A673 (cell line): ENCODE measurements at regions not wholly inside any gene's neighbourhood (a gene's known extent, or its start where the extent isn't known, plus 50 kb on each side); places are given as distances from the start of the nearest gene placed in this dataset.

Experiments used
- BruUV-seq: library from RNA; stranded (reverse); fragments of 400-500 nt; replicated peaks from 2 replicates; lab custom pipeline; 2021; lab: Mats Ljungman, UMichigan
- CTCF ChIA-PET: fragments of 300-600 bp; sonication (Branson Sonifier 250); formaldehyde crosslinking; loops from one replicate; lab custom pipeline; 2022; ENCODE audit warnings: antibody characterized with exemption; lab: Charles Lee
- POLR2A ChIA-PET: fragments of 300-600 bp; sonication (Branson Sonifier 250); formaldehyde crosslinking; loops from one replicate; lab custom pipeline; 2022; ENCODE audit warnings: antibody characterized with exemption; ENCODE audit not compliant: low non-redundant PET; lab: Charles Lee
- DNase-seq: peaks from one replicate; pipeline ENCODE4 v3.0.0-alpha.2; 2015; ENCODE audit warnings: low spot score
- H3K27ac ChIP-seq: fragments of 200-600 bp; sonication (generic); 2 replicates; pipeline ENCODE4 v1.5.1; 2016; ENCODE audit warnings: mixed run types, low read depth, mild to moderate bottlenecking, mixed read lengths, antibody characterized with exemption, low read length; ENCODE audit not compliant: poor library complexity, severe bottlenecking
- H3K27me3 ChIP-seq: fragments of 200-600 bp; sonication (generic); replicated peaks from 2 replicates; pipeline ENCODE4 v1.6.1; 2017; ENCODE audit warnings: mixed run types, low read depth, mild to moderate bottlenecking, mixed read lengths, antibody characterized with exemption, low read length; ENCODE audit not compliant: insufficient read depth, poor library complexity
- H3K36me3 ChIP-seq: fragments of 200-600 bp; sonication (generic); 2 replicates; pipeline ENCODE4 v1.6.1; 2016; ENCODE audit warnings: mixed run types, mild to moderate bottlenecking, mixed read lengths, antibody characterized with exemption, low read length; ENCODE audit not compliant: insufficient read depth, poor library complexity, severe bottlenecking
- H3K4me1 ChIP-seq: fragments of 200-600 bp; sonication (generic); 2 replicates; pipeline ENCODE4 v1.6.1; 2017; ENCODE audit warnings: mixed run types, mild to moderate bottlenecking, mixed read lengths, antibody characterized with exemption, low read length; ENCODE audit not compliant: insufficient read depth, poor library complexity, severe bottlenecking
- H3K4me3 ChIP-seq: fragments of 200-600 bp; sonication (generic); 2 replicates; pipeline ENCODE4 v1.5.1; 2016; ENCODE audit warnings: low read depth, mixed run types, mild to moderate bottlenecking, mixed read lengths, low read length; ENCODE audit not compliant: poor library complexity, severe bottlenecking
- H3K9me3 ChIP-seq: fragments of 200-600 bp; sonication (generic); 2 replicates; pipeline ENCODE4 v1.6.1; 2016; ENCODE audit warnings: mixed run types, low read depth, mild to moderate bottlenecking, mixed read lengths, antibody characterized with exemption, low read length; ENCODE audit not compliant: poor library complexity, severe bottlenecking
- EZH2 ChIP-seq: fragments of 200-600 bp; sonication (generic); IDR thresholded peaks from 2 replicates; pipeline ENCODE4 v1.6.1; 2017; ENCODE audit warnings: borderline replicate concordance, low read depth, mild to moderate bottlenecking, mixed read lengths, antibody characterized with exemption, low read length; ENCODE audit not compliant: poor library complexity, severe bottlenecking
- intact Hi-C: fragments of 100-400 bp; cut with micrococcal nuclease; formaldehyde crosslinking; loops from one replicate; pipeline ENCODE4 v1.10.0; 2022; ENCODE audit not compliant: unreplicated experiment
- TF ChIP-seq, protein P1 (sequence below): fragments of 300-800, 200-600 bp; sonication (generic); conservative IDR thresholded peaks from 2 replicates; pipeline ENCODE4 v1.5.1; 2017; ENCODE audit warnings: low read depth, mild to moderate bottlenecking, antibody characterized with exemption, low read length, moderate library complexity, mixed read lengths

DNA sequence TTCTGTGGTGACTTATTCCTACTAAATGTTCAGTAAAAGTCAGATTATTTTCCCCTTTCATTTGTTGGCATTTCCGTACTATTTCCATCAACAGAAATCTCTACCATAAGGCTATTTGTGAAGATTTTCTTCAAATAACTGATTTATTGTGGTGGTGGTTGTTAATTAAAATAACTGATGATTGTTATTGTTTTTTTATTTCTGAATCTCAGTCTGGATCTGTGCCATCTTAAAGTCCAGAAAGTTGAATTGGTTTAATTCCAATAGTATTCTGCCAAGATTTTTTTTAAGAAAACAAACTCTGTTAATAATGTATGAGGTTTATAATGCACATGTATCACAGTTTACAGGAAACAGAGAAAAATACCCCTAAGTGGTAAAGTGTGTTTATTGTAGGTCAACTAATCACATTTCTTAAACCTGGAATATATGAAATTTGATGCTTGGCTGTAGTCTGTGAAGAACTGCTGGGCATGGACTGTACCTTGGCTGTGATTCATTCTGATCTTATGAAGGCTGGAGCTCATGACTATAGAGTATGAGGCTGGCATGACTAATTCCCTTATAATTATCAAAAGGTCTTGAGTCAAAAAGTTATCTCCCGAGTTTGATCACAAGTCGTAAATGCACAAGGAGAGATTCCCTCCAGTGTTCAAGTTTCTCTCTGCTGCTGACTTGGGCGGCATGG is 134.2 kb upstream of the RND3 start:
- no peaks in the 10 kb centered on the region for H3K4me1 ChIP-seq
- H3K27ac ChIP-seq, result no peak overlapping the region
- no peak for TF ChIP-seq EZH2
- H3K36me3 ChIP-seq, result no peaks in the 10 kb centered on the region
- no peaks in the 10 kb centered on the region for H3K9me3 ChIP-seq
- intact Hi-C loops, result loop anchor here (10.0 kb wide), 1 partner anchor 443 kb away; no protein-coding TSS in a partner anchor
- ChIA-PET CTCF (no interaction called here), POLR2A (no interaction called here)
- no peak overlapping the region for H3K4me3 ChIP-seq
- H3K27me3 ChIP-seq, result no peaks in the 10 kb centered on the region
- no TSS peak for BruUV-seq
- no peak for DNase-seq

DNA sequence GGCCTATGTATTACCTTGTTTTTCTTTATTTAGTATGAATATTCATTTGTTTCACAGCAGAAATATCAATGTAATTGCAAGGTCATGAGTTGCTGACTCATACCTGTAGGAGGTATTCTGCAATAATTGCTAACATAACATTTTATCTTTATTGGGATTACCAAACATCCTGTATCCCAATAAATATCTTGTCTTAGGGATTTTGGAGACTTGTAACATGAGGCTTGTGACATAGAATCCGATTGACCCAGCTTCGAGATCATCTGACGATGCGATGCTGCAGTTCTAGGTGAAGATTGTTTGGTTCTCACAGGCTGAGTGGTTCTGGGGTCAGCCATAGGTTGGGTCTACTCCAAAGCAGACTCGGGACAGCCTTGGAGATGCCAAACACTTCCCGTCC is 133.4 kb upstream of the RND3 start:
- CTCF ChIA-PET, result no interaction called here
- H3K27me3 ChIP-seq, result no peaks in the 10 kb centered on the region
- H3K4me1 ChIP-seq, result no peaks in the 10 kb centered on the region
- intact Hi-C loops, result loop anchor here (10.0 kb wide), 1 partner anchor 444 kb away; no protein-coding TSS in a partner anchor
- H3K36me3 ChIP-seq, result no peaks in the 10 kb centered on the region
- no peak overlapping the region for H3K4me3 ChIP-seq
- no TSS peak for BruUV-seq
- no peak for DNase-seq
- POLR2A ChIA-PET, result no interaction called here
- no peaks in the 10 kb centered on the region for H3K9me3 ChIP-seq
- no peak for TF ChIP-seq EZH2
- TF ChIP-seq, protein P1, sequence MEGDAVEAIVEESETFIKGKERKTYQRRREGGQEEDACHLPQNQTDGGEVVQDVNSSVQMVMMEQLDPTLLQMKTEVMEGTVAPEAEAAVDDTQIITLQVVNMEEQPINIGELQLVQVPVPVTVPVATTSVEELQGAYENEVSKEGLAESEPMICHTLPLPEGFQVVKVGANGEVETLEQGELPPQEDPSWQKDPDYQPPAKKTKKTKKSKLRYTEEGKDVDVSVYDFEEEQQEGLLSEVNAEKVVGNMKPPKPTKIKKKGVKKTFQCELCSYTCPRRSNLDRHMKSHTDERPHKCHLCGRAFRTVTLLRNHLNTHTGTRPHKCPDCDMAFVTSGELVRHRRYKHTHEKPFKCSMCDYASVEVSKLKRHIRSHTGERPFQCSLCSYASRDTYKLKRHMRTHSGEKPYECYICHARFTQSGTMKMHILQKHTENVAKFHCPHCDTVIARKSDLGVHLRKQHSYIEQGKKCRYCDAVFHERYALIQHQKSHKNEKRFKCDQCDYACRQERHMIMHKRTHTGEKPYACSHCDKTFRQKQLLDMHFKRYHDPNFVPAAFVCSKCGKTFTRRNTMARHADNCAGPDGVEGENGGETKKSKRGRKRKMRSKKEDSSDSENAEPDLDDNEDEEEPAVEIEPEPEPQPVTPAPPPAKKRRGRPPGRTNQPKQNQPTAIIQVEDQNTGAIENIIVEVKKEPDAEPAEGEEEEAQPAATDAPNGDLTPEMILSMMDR, result no peak
- H3K27ac ChIP-seq, result no peak overlapping the region

DNA sequence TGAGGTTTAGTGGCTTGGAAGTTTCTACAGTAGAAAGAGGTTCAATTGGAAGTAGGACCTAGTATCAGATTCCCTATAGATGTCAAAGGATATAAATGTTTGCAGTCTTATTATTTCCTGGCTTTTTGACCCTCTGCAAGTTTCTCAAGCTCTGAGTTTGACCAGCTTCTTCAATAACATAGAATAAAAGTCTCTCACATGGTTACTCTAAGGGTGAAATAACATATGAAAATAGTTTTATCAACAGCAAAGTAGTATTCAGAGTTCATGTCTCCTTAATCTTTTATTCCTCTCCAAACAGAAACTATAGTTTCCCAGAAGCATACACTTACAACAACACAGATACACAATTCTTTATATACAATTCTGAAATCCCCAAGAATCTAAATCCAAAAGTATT is 132.9 kb upstream of the RND3 start:
- no peaks in the 10 kb centered on the region for H3K27me3 ChIP-seq
- intact Hi-C loops, result loop anchor here (10.0 kb wide), 1 partner anchor 444 kb away; no protein-coding TSS in a partner anchor
- H3K9me3 ChIP-seq, result no peaks in the 10 kb centered on the region
- no peak for TF ChIP-seq EZH2
- TF ChIP-seq, protein P1, result no peak
- BruUV-seq, result no TSS peak
- ChIA-PET POLR2A (no interaction called here), CTCF (no interaction called here)
- DNase-seq, result no peak
- H3K27ac ChIP-seq, result no peak overlapping the region
- H3K36me3 ChIP-seq, result no peaks in the 10 kb centered on the region
- H3K4me1 ChIP-seq, result no peaks in the 10 kb centered on the region
- H3K4me3 ChIP-seq, result no peak overlapping the region
